AG10803 (cell line): ENCODE measurements at regions not wholly inside any gene's neighbourhood (a gene's known extent, or its start where the extent isn't known, plus 50 kb on each side); places are given as distances from the start of the nearest gene placed in this dataset.

ENCODE experiments used
- DNase-seq: peaks from one replicate; pipeline ENCODE4 v3.0.0; 2010; ENCODE audit warnings: low read depth
- H3K4me3 ChIP-seq: 2 replicates; pipeline ENCODE4 v1.5.1; 2011; ENCODE audit warnings: mild to moderate bottlenecking, low read length, control low read depth
- CTCF ChIP-seq: conservative IDR thresholded peaks from 2 replicates; pipeline ENCODE4 v1.5.1; 2011; ENCODE audit warnings: mild to moderate bottlenecking, low read length, control low read depth, inconsistent platforms

- no peak for DNase-seq
- no peak for TF ChIP-seq CTCF
- no peak overlapping the region for H3K4me3 ChIP-seq
Measured at GRCh38 chr2:16204886-16205620, 264.7 kb downstream of the MYCN start.

- no peak for TF ChIP-seq CTCF
- H3K4me3 ChIP-seq, result no peak overlapping the region
- no peak for DNase-seq
Measured at GRCh38 chr2:16204251-16204650, 263.9 kb downstream of the MYCN start.

- H3K4me3 ChIP-seq, result no peak overlapping the region
- no peak for DNase-seq
- no peak for TF ChIP-seq CTCF
Measured at GRCh38 chr2:16203691-16204090, 263.3 kb downstream of the MYCN start.

- no peak for TF ChIP-seq CTCF
- H3K4me3 ChIP-seq, result no peak overlapping the region
- no peak for DNase-seq
Measured at GRCh38 chr2:16203069-16203468, 262.7 kb downstream of the MYCN start.

GRCh38 chr2:16202266-16203020 is 262.1 kb downstream of the MYCN start:
- H3K4me3 ChIP-seq, result no peak overlapping the region
- no peak for TF ChIP-seq CTCF
- DNase-seq, result no peak

GRCh38 chr2:16201848-16202247 is 261.5 kb downstream of the MYCN start:
- TF ChIP-seq CTCF, result no peak
- no peak overlapping the region for H3K4me3 ChIP-seq
- no peak for DNase-seq

- TF ChIP-seq CTCF, result no peak
- no peak overlapping the region for H3K4me3 ChIP-seq
- no peak for DNase-seq
Measured at GRCh38 chr2:16200554-16201193, 260.3 kb downstream of the MYCN start.
